Hypothalamus (tissue), 51 donors: ENCODE measurements at regions not wholly inside any gene's neighbourhood (a gene's known extent, or its start where the extent isn't known, plus 50 kb on each side); places are given as distances from the start of the nearest gene placed in this dataset.

Experiments used
- DNase-seq, 51 donors: peaks; one replicate each; lab custom pipeline; 2025; lab: John Stamatoyannopoulos, UW

DNA sequence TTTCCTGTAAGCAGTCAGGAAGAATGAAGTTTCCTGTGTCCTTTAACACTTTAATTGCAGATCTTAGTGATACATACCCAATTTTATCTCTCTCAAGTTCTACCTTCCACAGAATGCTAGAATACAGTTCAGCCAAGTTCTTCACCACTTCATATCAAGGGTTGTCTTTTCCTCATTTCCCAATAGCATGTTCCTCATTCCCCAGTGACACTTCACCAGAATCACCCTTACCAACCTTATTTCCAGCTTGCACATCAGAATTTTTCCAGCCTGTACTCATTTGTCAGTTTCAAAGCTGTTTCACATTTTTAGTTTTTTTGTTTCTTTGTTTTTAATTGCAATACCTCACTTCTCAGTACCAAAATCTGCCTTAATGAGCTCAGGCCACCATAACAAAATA is 126.1 kb downstream of the ESM1 start:
- no peak for DNase-seq

- no peak for DNase-seq
These were observed 130.4 kb downstream of the ESM1 start for GRCh38 chr5:54854883-54855581.

DNA sequence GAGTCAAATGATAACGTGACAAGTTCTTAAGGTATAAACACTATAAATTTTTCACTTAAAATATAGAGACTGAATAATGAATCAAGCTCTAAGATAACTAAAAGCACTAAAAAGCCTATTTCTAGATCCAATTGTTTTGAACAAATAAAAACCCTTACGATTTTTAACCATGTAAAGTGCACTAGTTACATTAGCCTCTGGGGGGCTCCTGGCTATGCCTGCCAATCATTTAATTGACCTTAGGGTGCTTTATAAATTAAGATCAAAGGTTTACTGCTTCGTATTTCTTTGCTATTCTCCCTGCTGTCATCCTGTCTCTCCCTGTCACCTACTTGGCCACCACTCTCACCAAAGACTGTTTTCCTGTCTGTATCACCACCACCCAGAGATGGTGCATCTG is 133.4 kb downstream of the ESM1 start:
- no peak for DNase-seq

- DNase-seq: no peak
These were observed 133.9 kb downstream of the ESM1 start for GRCh38 chr5:54851449-54851848.

GRCh38 chr5:54848581-54848980 is 136.8 kb downstream of the ESM1 start:
- DNase-seq: no peak

DNA sequence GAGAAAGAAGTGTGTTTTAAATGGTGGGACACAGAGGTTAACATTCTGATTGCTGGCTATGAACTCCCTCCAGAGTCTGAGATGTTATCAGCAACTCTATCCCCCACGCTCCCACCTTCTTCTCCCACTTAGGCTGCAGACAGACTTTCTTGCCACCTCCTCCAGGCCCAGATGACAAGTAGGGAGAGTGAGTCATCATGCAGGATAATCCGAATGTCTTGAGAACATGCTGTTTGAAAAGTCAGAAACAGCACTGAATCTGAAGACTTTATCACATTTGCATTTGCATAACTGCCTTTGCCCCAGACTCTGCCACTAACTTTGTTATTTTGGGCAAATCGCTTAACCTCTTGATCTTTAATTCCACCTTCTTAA is 139.8 kb downstream of the ESM1 start:
- peak in 1 of 51 donors; percentile 28 for DNase-seq

GRCh38 chr5:54844905-54845566 is 140.4 kb downstream of the ESM1 start:
- peak in 2 of 51 donors; percentile 43 to 54 for DNase-seq

DNA sequence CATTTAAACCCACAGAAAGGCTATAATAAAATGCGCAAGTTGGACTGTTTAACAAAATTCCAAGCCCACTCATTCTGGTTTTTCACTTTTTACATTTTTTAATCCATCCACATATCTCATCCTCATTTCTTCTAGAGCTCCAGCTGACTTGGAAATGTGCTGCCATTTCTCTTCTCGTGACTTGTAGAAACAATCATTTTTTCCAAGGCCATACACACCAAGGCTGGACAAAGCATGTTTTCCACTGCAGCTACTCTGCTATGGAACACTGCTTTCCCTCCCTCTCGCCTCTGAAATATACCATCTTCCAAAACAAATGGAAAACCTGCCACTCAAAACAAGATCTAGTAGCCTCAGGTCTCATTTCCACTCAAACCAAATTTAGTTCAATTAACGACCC is 141.1 kb downstream of the ESM1 start:
- DNase-seq: no peak

DNA sequence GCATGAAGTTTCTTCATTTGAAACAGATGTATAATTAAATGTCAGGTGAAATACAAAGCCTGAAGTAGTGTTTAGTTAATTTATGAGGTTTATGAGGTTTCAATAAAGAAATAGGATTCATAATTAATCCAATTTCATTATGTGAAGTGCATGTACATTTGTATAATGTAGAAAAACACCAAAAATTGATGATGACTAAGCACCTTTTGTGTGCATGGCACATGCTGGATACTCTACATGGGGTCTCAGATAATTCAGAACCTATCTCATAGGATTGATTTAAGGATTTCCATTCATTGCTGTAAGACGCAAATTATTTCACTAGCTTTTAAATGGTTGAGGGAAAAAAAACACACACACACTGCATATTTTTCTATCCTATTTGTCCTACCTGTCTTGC is 143.9 kb downstream of the ESM1 start:
- no peak for DNase-seq

DNA sequence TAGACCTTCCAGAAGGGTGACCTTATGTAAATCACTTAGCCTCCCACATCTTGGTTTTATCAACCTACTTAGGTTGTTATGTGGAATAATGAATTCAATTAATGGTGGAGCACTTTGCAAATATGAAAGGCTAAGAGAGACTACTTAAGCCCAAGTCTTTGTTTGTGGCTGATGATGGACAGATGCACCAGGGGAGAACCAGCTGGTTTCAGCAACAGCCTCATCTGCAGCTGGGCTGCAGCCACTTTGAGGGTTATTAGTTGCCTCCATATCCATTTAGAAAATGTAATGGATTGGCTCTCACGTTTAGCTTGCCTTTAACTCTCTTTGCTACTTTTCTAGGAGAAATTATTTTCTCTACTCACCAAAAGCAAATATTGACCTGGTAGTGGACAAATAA is 146.6 kb downstream of the ESM1 start:
- no peak for DNase-seq

DNA sequence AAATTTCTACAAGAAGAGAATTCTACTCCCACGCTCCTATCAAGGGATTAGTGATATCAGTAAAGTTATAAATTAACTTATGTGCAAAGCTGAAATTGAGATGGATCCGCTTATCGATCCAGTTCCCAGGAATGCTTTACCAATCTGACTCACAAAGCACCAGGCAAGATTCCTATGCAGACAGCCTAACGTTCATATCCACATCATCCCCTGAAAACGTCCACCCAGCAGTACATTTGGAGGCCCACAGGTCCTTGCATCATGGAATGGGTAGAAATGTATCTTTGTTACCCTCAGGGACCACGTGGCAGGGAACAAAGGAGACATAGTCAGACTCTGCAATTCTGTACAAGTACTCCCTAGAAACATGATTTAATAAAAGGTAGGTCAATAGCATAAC is 147.4 kb downstream of the ESM1 start:
- no peak for DNase-seq

GRCh38 chr5:54837093-54837492 is 148.3 kb downstream of the ESM1 start:
- no peak for DNase-seq

DNA sequence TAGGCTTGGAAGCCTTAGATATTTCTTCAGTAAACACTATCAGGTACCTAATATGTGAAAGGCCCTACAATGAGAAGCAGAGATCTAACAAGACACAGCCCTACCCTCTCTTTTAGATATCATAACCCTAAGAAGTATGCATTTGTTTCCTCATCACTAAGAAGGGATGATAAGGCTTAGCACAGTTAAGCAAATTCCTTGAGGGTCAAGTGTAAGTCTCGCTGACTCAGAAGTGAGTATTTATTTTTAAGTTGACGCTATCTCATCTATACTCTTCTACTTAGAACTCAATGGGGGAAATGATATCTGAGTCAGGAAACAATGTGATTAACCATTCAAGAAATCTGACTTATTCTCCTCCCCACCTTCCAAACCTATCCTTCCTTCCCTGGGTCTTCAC is 149.7 kb downstream of the ESM1 start:
- no peak for DNase-seq

GRCh38 chr5:54834121-54834842 is 151.1 kb downstream of the ESM1 start:
- DNase-seq: no peak

DNA sequence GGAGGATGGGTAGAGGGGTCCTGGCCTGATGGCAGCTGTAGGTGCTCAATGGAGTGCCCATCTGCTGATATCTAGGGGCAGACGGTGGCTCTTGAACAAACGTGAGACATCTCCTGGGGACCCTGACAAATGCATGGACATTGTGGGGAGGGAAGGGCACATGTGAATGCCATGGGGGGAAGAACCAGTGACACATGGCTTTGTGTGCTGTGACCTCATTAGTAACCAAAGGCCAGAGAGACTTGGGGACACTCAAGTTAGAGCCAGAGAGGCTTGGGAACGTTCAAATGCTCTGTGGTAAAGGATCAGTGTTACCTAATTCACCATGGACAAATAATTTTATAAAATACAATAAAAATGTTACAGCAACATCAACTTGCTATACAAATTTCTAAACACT is 151.8 kb downstream of the ESM1 start:
- DNase-seq: no peak

DNA sequence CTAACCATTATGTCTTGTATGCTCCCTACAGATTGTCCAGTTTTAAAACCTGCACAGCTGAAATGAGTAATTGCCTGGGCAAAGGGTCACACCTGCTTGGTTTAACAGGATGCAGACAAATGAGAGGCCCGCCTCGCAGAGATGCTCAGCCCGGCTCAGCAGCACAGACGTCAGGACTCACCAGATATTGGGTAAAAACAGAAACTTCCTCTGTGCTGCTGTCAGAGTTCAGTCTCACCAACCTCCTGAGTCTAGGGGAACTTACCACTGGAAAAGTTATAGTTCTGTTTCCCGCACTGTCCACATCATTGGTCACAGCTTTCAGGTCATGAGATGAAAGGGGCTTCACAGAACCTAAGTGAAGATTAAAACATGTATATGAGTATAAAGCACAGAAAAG is 152.5 kb downstream of the ESM1 start:
- DNase-seq: peak in 8 of 51 donors; percentile 1 to 16 (median 4)

GRCh38 chr5:54832045-54832444 is 153.3 kb downstream of the ESM1 start:
- DNase-seq: no peak

DNA sequence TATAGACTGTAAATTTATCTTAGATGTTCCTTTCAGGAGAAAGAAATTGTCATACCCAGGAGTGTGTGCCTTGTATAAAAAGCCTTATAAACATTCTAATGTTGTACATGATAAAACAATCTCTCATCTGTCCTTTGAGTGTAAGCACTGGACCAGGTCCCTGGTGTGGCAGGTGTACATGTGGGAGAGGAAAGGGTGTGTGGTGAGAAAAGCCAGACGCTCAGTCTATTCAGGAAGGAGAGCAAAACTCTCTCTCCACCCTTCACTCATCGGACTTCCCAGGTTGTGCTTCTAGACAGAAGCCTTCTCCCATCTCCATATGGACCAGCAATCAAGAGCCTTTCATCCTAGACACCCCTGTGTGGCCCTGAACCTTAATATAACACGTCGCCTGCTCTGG is 154.2 kb downstream of the ESM1 start:
- no peak for DNase-seq

- no peak for DNase-seq
These were observed 155.5 kb downstream of the ESM1 start for GRCh38 chr5:54829676-54830535.

GRCh38 chr5:54829102-54829501 is 156.3 kb downstream of the ESM1 start:
- DNase-seq: no peak

GRCh38 chr5:54828151-54828550 is 157.2 kb downstream of the ESM1 start:
- DNase-seq: no peak
